ENCODE measurements at regions not wholly inside any gene's neighbourhood (a gene's known extent, or its start where the extent isn't known, plus 50 kb on each side); places are given as distances from the start of the nearest gene placed in this dataset.

DNA sequence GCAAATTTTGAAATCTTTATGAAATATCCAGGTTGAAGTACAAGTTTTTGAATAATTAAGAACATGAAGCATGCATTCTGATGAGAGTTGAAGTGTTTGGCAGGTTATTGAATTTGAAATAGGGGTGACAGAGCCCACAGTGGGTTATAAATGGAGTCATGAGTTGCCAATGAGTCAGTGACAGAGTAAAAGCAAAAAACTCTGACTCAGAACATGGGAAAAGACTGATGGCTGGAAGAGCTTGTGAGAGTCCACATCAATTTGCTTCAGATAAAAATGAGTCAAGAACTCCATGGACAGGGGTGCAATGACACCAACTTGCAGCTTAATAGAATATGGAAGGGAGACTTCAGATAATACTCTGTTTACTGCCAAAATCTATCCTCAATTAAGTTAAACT is 105.3 kb downstream of the SLC6A15 start:
- Mint-ChIP-seq H3K27me3 (ENCODE audit: low read depth) (no peaks in the 10 kb centered on the region), H3K4me3 (ENCODE audit: low read depth) (no peak overlapping the region), H3K9me3 (no peaks in the 10 kb centered on the region), H3K4me1 (ENCODE audit: low read depth) (no peaks in the 10 kb centered on the region), H3K36me3 (ENCODE audit: low read depth) (no peaks in the 10 kb centered on the region), H3K27ac (no peak overlapping the region)
- DNase-seq (ENCODE audit: low spot score) = no peak
- intact Hi-C loops (cut with micrococcal nuclease) = no loop called here

DNA sequence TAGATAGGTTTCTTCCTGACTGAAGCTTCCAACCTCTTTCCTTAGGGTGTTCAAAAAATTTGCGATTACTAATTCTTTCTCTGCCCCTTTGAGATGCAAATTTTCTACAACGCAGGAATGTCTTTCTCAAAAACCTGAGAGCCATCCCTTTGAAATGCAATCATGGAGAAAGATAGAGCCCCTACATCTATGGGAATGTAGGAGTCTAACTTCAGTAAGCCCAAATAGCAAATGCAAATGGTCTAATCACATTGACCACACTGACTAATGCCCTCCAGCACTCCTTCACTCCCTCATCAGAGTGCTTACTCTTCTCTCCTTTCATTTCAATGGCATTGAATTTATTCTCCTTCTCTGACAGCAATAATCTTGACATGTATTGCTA is 107.1 kb downstream of the SLC6A15 start:
- no peak for DNase-seq (ENCODE audit: low spot score)
- Mint-ChIP-seq H3K4me1 (ENCODE audit: low read depth) (no peaks in the 10 kb centered on the region), H3K27ac (no peak overlapping the region), H3K36me3 (ENCODE audit: low read depth) (no peaks in the 10 kb centered on the region), H3K9me3 (no peaks in the 10 kb centered on the region), H3K27me3 (ENCODE audit: low read depth) (no peaks in the 10 kb centered on the region), H3K4me3 (ENCODE audit: low read depth) (no peak overlapping the region)
- intact Hi-C loops (cut with micrococcal nuclease) = no loop called here

DNA sequence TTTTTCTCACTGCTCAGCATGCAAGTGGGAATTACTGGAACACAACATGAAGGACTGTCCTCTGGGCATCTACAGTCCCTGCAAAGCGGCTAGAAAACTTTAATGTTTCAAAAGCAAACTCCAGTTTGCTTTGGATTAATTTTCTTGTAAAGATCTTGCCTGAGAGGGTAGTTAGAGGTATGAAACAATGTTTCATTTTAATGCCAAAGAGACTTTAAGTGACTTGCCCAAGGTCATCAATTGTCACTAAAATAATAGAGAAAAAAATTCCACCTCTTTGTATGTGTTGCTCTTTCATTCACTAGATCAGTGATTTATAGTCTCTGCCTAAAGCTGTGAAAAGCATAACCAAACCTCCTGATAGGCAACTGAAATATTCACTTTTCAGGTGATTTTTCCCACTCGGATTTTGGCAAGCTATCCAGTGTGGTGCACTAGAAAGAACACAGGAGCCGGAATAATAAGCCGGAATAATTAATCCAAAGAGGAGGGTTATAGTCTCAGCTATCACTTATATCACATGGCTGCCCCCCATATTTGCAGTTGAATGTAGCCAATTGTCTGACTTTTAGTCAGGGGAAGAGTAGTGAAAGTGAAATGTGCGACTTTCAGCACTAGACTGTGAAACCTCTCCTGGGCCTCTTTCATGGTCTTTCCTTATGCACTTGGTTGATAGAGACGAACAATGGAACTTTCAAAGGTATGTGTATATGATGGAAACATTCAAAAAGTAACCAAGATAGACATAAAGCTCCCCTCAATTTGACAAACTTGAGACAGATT is 107.7 kb downstream of the SLC6A15 start:
- Mint-ChIP-seq H3K36me3 (ENCODE audit: low read depth) (no peaks in the 10 kb centered on the region), H3K4me1 (ENCODE audit: low read depth) (no peaks in the 10 kb centered on the region), H3K4me3 (ENCODE audit: low read depth) (no peak overlapping the region), H3K27ac (no peak overlapping the region), H3K9me3 (no peaks in the 10 kb centered on the region), H3K27me3 (ENCODE audit: low read depth) (no peaks in the 10 kb centered on the region)
- intact Hi-C loops (cut with micrococcal nuclease) = no loop called here
- DNase-seq (ENCODE audit: low spot score) = no peak

DNA sequence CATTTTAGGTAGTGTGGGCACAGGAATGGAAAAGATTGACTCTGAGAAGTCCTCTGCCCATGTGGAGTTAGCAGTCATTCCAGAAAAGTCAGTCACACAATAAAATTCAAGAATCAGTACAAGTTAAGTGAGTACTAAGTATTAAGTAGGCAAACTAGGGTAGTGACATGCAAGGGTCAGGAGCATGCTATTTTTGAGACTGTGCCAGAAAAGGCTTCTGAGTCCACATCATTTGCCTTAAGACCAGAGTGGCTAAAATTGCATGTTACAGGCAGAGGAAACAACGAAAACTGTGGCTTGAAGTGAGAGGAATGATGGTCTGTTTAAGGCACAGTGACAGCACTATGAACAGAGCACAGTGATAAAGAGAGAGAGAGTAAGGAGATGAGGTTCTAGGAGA is 108.9 kb downstream of the SLC6A15 start:
- Mint-ChIP-seq H3K4me3 (ENCODE audit: low read depth) (no peak overlapping the region), H3K27me3 (ENCODE audit: low read depth) (no peaks in the 10 kb centered on the region), H3K9me3 (no peaks in the 10 kb centered on the region), H3K4me1 (ENCODE audit: low read depth) (no peaks in the 10 kb centered on the region), H3K36me3 (ENCODE audit: low read depth) (no peaks in the 10 kb centered on the region), H3K27ac (no peak overlapping the region)
- no peak for DNase-seq (ENCODE audit: low spot score)
- intact Hi-C loops (cut with micrococcal nuclease) = no loop called here

DNA sequence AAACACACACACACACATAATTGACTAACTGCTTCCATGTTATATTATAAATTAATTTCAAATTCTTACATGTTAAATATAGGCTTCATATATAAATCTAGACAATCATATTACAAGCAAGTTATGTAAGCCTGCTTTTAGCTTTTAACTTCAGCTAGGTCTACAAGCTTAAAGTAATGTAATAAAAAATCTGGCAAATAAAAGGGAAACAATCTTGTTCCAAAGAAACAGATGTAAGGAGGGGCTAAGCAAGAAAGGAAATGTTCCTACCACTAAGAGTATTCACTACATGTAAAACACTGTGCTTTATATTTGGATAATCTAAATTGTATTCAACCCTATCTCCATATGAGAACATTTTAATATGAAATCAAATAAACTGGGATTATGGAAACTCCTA is 110.4 kb downstream of the SLC6A15 start:
- no peaks in the 10 kb centered on the region for H3K9me3 Mint-ChIP-seq
- intact Hi-C loops (cut with micrococcal nuclease) = no loop called here
- H3K4me1 Mint-ChIP-seq (ENCODE audit: low read depth) = no peaks in the 10 kb centered on the region
- H3K4me3 Mint-ChIP-seq (ENCODE audit: low read depth) = no peak overlapping the region
- no peaks in the 10 kb centered on the region for H3K27me3 Mint-ChIP-seq (ENCODE audit: low read depth)
- H3K36me3 Mint-ChIP-seq (ENCODE audit: low read depth) = no peaks in the 10 kb centered on the region
- DNase-seq (ENCODE audit: low spot score) = no peak
- H3K27ac Mint-ChIP-seq = no peak overlapping the region

DNA sequence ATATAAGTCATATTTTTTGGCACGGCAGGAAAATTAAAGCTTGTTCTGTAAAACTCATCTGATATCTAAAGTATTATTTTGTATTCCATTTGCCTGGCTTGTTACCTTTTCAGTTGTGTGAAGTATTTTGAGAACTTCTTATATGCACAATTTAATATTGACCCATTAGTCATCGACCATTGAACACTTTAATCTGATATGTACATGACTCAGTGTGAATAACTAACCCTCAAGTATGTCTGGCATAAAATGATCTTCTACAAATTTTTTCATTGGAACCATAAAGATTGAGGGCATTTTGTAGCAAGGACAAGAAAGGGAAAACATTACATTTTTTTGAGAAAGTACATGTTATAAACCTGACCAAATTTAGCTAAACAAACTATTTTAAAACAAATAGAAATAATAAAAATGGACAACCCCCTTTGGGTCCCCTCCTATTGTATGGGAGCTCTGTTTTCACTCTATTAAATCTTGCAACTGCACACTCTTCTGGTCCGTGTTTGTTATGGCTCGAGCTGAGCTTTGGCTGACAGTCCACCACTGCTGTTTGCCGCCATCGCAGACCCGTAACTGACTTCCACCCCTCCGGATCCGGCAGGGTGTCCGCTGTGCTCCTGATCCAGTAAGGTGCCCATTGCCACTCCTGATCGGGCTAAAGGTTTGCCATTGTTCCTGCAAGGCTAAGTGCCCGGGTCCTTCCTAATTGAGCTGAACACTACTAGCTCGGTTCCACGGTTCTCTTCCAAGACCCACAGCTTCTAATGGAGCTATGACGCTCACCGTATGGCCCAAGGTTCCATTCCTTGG is 118.8 kb downstream of the SLC6A15 start:
- H3K27me3 Mint-ChIP-seq (ENCODE audit: low read depth) = no peaks in the 10 kb centered on the region
- intact Hi-C loops (cut with micrococcal nuclease) = no loop called here
- no peak for DNase-seq (ENCODE audit: low spot score)
- H3K27ac Mint-ChIP-seq = no peak overlapping the region
- H3K36me3 Mint-ChIP-seq (ENCODE audit: low read depth) = no peaks in the 10 kb centered on the region
- no peaks in the 10 kb centered on the region for H3K4me1 Mint-ChIP-seq (ENCODE audit: low read depth)
- H3K9me3 Mint-ChIP-seq = no peaks in the 10 kb centered on the region
- H3K4me3 Mint-ChIP-seq (ENCODE audit: low read depth) = no peak overlapping the region

DNA sequence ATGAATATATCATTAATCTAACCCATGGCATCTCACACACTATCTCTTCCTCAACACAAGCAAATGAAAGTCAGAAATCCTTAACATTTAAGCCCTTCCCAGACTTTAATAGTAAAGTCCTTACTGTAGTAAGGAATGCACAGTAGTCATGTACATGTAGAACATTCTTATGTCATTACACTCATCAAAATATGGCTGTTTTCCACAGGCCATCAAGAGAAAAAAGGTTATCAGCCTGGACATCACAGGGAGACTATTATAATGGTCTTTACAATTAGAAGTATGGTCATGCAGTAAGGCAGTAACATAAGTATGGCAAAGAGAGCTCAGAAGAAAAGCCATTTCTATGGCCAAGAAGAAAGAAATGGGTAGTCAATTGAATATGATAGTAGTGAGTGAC is 121.2 kb downstream of the SLC6A15 start:
- no peaks in the 10 kb centered on the region for H3K4me1 Mint-ChIP-seq (ENCODE audit: low read depth)
- H3K9me3 Mint-ChIP-seq = no peaks in the 10 kb centered on the region
- no peak overlapping the region for H3K4me3 Mint-ChIP-seq (ENCODE audit: low read depth)
- H3K27me3 Mint-ChIP-seq (ENCODE audit: low read depth) = no peaks in the 10 kb centered on the region
- intact Hi-C loops (cut with micrococcal nuclease) = no loop called here
- H3K36me3 Mint-ChIP-seq (ENCODE audit: low read depth) = no peaks in the 10 kb centered on the region
- no peak for DNase-seq (ENCODE audit: low spot score)
- no peak overlapping the region for H3K27ac Mint-ChIP-seq

DNA sequence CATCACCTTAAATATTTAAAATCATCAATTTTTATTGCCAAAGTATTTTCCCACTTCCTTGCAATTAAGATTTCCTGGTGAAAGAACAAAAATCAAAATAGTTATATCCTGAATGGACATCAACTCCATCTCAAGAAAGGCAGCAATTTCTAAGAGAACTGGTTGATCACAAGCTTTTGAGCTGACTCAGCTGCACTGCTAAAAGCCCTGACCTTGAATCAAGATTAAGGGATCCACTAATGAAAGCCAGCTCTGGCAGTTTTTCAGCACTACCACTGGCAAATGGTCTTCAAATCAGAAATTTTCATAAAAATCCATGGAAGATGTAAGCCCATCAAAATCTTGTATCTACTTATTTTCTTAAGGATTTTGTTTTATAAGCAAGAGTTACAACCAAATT is 123.4 kb downstream of the SLC6A15 start:
- H3K4me3 Mint-ChIP-seq (ENCODE audit: low read depth) = no peak overlapping the region
- H3K27ac Mint-ChIP-seq = no peak overlapping the region
- H3K4me1 Mint-ChIP-seq (ENCODE audit: low read depth) = no peaks in the 10 kb centered on the region
- intact Hi-C loops (cut with micrococcal nuclease) = no loop called here
- no peaks in the 10 kb centered on the region for H3K27me3 Mint-ChIP-seq (ENCODE audit: low read depth)
- H3K9me3 Mint-ChIP-seq = no peaks in the 10 kb centered on the region
- no peaks in the 10 kb centered on the region for H3K36me3 Mint-ChIP-seq (ENCODE audit: low read depth)
- no peak for DNase-seq (ENCODE audit: low spot score)

DNA sequence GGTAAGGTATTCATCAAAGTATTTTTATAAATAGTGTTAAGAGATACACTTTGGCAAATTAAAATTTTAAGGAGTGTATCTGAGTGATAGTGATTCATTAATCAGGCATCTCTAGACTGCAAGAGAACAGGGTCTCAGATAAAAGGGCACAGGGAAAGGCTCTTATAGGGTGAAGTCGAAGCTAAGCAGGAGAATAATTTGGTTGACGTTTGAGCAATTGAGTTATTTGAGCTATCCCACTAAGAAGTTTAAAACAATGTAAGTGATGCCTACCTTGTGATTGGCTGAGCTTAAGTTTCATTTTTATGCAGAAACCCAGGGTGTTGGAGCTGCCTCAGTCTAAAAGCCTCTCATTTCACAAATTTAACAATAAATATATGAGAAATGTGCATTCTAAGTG is 125.3 kb downstream of the SLC6A15 start:
- no peaks in the 10 kb centered on the region for H3K27me3 Mint-ChIP-seq (ENCODE audit: low read depth)
- H3K9me3 Mint-ChIP-seq = no peaks in the 10 kb centered on the region
- DNase-seq (ENCODE audit: low spot score) = no peak
- no peak overlapping the region for H3K27ac Mint-ChIP-seq
- H3K36me3 Mint-ChIP-seq (ENCODE audit: low read depth) = no peaks in the 10 kb centered on the region
- no peaks in the 10 kb centered on the region for H3K4me1 Mint-ChIP-seq (ENCODE audit: low read depth)
- H3K4me3 Mint-ChIP-seq (ENCODE audit: low read depth) = no peak overlapping the region
- intact Hi-C loops (cut with micrococcal nuclease) = no loop called here

DNA sequence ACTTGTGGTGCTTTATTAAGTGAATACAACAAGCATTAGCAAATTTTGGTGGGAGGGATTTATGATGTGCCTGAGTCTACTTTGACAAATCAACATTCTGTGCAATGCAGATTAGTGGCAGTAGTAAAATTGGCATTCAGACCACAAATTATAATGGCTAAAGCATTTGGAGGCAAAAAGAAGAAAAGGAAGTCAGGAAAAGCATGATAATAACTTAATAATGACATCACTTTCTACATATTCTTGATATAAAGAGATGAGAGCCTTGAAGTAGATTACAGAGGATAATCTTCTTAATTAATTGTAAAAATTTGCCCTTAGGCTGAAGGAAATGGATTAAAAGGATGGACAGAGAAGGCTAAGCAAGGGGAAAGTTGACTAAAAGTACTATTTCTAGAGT is 126.0 kb downstream of the SLC6A15 start:
- intact Hi-C loops (cut with micrococcal nuclease) = no loop called here
- Mint-ChIP-seq H3K36me3 (ENCODE audit: low read depth) (no peaks in the 10 kb centered on the region), H3K27ac (no peak overlapping the region), H3K4me3 (ENCODE audit: low read depth) (no peak overlapping the region), H3K9me3 (no peaks in the 10 kb centered on the region), H3K27me3 (ENCODE audit: low read depth) (no peaks in the 10 kb centered on the region), H3K4me1 (ENCODE audit: low read depth) (no peaks in the 10 kb centered on the region)
- no peak for DNase-seq (ENCODE audit: low spot score)

DNA sequence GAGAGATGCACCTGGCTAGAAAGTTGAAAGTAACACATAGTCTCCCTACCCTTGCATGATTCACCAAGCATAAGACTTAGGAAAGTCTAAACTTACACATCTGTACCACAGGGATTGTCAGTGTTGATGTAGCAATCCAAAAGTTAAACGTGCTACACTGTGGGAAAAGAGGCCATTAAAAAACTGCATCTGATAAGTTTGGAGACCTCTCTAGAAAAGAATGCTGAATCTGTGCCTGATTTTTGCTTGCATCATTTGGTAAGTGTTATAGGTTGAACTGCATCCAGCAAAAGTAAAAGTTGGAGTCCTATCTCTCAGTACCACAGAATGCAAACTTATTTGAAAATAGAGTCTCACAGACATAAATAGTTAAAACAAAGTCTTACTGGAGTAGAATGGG is 126.6 kb downstream of the SLC6A15 start:
- no peak overlapping the region for H3K27ac Mint-ChIP-seq
- no peak overlapping the region for H3K4me3 Mint-ChIP-seq (ENCODE audit: low read depth)
- H3K9me3 Mint-ChIP-seq = no peaks in the 10 kb centered on the region
- intact Hi-C loops (cut with micrococcal nuclease) = no loop called here
- no peaks in the 10 kb centered on the region for H3K4me1 Mint-ChIP-seq (ENCODE audit: low read depth)
- H3K36me3 Mint-ChIP-seq (ENCODE audit: low read depth) = no peaks in the 10 kb centered on the region
- no peak for DNase-seq (ENCODE audit: low spot score)
- H3K27me3 Mint-ChIP-seq (ENCODE audit: low read depth) = no peaks in the 10 kb centered on the region

DNA sequence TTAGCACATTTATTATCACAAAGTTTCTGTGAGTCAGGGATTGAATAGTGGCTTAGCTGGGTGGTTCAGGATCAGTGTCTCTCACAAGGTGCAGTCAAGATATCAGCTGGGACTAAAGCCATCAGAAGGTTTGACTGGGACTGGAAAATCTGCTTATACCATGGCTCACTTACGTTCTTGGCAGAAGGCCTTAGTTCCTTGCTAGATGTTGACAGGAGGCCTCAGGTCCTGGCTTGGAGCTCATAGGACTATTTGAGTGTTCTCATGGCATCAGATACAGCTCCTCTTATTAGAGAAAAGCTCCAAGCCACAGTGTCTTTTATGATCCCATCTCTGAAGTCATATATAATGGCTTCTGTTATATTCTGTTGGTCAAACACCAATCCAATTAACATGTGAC is 127.3 kb downstream of the SLC6A15 start:
- H3K4me3 Mint-ChIP-seq (ENCODE audit: low read depth) = no peak overlapping the region
- H3K27me3 Mint-ChIP-seq (ENCODE audit: low read depth) = no peaks in the 10 kb centered on the region
- no peak for DNase-seq (ENCODE audit: low spot score)
- no peaks in the 10 kb centered on the region for H3K4me1 Mint-ChIP-seq (ENCODE audit: low read depth)
- intact Hi-C loops (cut with micrococcal nuclease) = no loop called here
- H3K27ac Mint-ChIP-seq = no peak overlapping the region
- no peaks in the 10 kb centered on the region for H3K36me3 Mint-ChIP-seq (ENCODE audit: low read depth)
- H3K9me3 Mint-ChIP-seq = no peaks in the 10 kb centered on the region

DNA sequence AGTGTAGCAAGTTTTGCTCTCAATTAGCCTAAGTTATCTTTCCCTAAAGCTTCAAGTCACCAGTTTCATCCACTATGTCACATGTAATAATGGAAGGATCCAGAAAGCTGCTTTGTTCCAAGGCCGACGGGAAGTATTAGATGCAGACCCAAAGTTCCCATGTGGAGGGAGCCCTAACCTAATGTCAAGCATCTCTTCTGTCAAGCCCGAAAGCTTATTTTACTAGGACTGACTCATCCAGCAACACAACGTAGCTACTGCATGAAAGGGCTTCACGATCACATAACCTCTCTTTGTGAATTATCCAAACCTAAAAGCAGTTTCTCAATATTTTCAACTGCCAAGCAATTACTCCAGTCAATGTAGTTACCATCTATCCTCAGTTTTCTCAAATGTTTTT is 133.4 kb downstream of the SLC6A15 start:
- Mint-ChIP-seq H3K4me3 (ENCODE audit: low read depth) (no peak overlapping the region), H3K4me1 (ENCODE audit: low read depth) (no peaks in the 10 kb centered on the region), H3K36me3 (ENCODE audit: low read depth) (no peaks in the 10 kb centered on the region), H3K27ac (no peak overlapping the region), H3K27me3 (ENCODE audit: low read depth) (no peaks in the 10 kb centered on the region), H3K9me3 (no peaks in the 10 kb centered on the region)
- intact Hi-C loops (cut with micrococcal nuclease) = no loop called here
- DNase-seq (ENCODE audit: low spot score) = no peak

Data from activated T-helper 2 cell treated with anti-CD3 and anti-CD28 coated beads, Interferon-gamma antibody, Interleukin-2, Interleukin-4, amounts not matched to agents 10 μg/mL and 5 μg/mL and 100 μg/mL, durations not matched to agents 14 hours and 24 hours and 36 hours (primary cell).